ENCODE measurements at regions not wholly inside any gene's neighbourhood (a gene's known extent, or its start where the extent isn't known, plus 50 kb on each side); places are given as distances from the start of the nearest gene placed in this dataset.

DNA sequence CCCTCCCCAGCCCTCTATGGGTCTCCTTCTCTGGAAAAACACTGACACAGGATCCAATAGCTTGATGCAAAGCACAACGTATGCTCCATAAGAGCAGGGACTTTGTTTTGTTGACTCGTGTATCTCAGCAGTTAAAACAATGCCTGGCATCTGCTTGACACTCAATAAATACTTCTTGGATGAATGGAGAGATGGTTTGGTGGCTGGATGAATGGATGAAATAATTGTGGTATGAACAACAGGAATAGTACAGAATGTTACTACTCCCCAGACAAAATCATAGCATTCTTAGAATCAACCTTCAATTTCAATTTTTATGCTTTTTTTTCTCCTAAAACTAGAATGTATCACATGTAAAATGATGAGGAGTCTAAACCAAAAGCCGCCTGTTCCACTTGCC is 57.4 kb downstream of the KCNE4 start:
- no peak overlapping the region for H3K27ac ChIP-seq (ENCODE audit: low read length in 2 of 2)
- H3K79me2 ChIP-seq (ENCODE audit: control insufficient read depth, insufficient read depth, low read length): no peaks in the 10 kb centered on the region
- ATAC-seq (ENCODE audit: low read depth) (no peak), DNase-seq (no peak)
- no peak overlapping the region for H3K9ac ChIP-seq (ENCODE audit: low read length)
- H3K4me1 ChIP-seq (ENCODE audit: control insufficient read depth in 2 of 2, insufficient read depth in 2 of 2, low read length in 2 of 2): no peaks in the 10 kb centered on the region
- no peaks in the 10 kb centered on the region for H4K20me1 ChIP-seq (ENCODE audit: control insufficient read depth, insufficient read depth, low read length, poor library complexity, severe bottlenecking)
- ChIA-PET CTCF (no interaction called here), POLR2A (no interaction called here)
- H3K27me3 ChIP-seq (replicated peaks in 1 of 4; ENCODE audit: control extremely low read depth in 1 of 4, control insufficient read depth in 3 of 4, insufficient read depth in 4 of 4, low read length in 3 of 4): no peaks in the 10 kb centered on the region
- TF ChIP-seq, protein P1, sequence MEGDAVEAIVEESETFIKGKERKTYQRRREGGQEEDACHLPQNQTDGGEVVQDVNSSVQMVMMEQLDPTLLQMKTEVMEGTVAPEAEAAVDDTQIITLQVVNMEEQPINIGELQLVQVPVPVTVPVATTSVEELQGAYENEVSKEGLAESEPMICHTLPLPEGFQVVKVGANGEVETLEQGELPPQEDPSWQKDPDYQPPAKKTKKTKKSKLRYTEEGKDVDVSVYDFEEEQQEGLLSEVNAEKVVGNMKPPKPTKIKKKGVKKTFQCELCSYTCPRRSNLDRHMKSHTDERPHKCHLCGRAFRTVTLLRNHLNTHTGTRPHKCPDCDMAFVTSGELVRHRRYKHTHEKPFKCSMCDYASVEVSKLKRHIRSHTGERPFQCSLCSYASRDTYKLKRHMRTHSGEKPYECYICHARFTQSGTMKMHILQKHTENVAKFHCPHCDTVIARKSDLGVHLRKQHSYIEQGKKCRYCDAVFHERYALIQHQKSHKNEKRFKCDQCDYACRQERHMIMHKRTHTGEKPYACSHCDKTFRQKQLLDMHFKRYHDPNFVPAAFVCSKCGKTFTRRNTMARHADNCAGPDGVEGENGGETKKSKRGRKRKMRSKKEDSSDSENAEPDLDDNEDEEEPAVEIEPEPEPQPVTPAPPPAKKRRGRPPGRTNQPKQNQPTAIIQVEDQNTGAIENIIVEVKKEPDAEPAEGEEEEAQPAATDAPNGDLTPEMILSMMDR (IDR thresholded peaks at IDR 0.05): no peak
- TF ChIP-seq EZH2 (IDR thresholded peaks at IDR 0.05; ENCODE audit: borderline replicate concordance, insufficient read depth, low read depth, low read length, poor library complexity, severe bottlenecking): no peak
- Mint-ChIP-seq H3K27ac (no peak overlapping the region), H3K27me3 (peaks cover 3% of the 10 kb centered on the region), H3K9me3 (ENCODE audit: insufficient read depth) (no peaks in the 10 kb centered on the region), H3K4me3 (no peak overlapping the region), H3K4me1 (no peaks in the 10 kb centered on the region)
- no peaks in the 10 kb centered on the region for H3K9me3 ChIP-seq (ENCODE audit: control extremely low read depth in 1 of 3, control insufficient read depth in 2 of 3, insufficient read depth in 1 of 3, low read length in 2 of 3)
- no peak overlapping the region for H3K4me2 ChIP-seq (replicated peaks; ENCODE audit: low read depth, low read length, poor library complexity, severe bottlenecking)
- no peak overlapping the region for H3K4me3 ChIP-seq (ENCODE audit: control extremely low read depth in 1 of 5, extremely low read depth in 1 of 5, insufficient read depth in 1 of 5, low read depth in 2 of 5, low read length in 4 of 5)
- WGBS (ENCODE audit: insufficient coverage): no CpG with 5 or more reads among the region's 3 CpGs
- no peaks in the 10 kb centered on the region for H3K36me3 ChIP-seq (replicated peaks in 1 of 2; ENCODE audit: control extremely low read depth in 1 of 2, control insufficient read depth in 1 of 2, extremely low read depth in 1 of 2, insufficient read depth in 2 of 2, low read length in 1 of 2)
- no peak overlapping the region for H2AFZ ChIP-seq (ENCODE audit: insufficient read depth, low read depth, low read length, poor library complexity, severe bottlenecking)
- intact Hi-C loops (cut with micrococcal nuclease): no loop called here

DNA sequence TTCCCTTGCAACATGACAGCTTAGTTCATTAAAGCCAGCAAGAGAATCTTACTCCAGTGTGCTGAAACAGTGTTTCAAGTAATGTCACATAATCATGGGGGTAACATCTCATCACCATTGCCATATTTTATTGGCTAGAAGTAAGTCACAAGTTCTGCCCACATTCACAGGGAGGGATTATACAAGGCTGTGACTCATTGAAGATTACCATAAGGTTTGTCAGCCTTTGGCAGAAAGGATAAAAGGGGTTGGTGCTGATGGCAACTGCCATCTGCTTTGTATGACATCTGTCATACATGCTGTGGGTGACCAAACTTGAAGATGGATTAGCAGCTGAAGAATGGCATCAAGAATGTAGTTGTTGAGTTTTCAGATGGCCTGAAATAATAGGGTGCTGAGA is 61.2 kb downstream of the KCNE4 start:
- H3K9me3 ChIP-seq (ENCODE audit: control extremely low read depth in 1 of 3, control insufficient read depth in 2 of 3, insufficient read depth in 1 of 3, low read length in 2 of 3): no peaks in the 10 kb centered on the region
- no peaks in the 10 kb centered on the region for H3K4me1 Mint-ChIP-seq
- no peak overlapping the region for H2AFZ ChIP-seq (ENCODE audit: insufficient read depth, low read depth, low read length, poor library complexity, severe bottlenecking)

More for the DNA sequence above, 61.2 kb downstream of the KCNE4 start:
- Histone ChIP-seq H3K4me3 (ENCODE audit: control extremely low read depth in 1 of 5, extremely low read depth in 1 of 5, insufficient read depth in 1 of 5, low read depth in 2 of 5, low read length in 4 of 5) (no peak overlapping the region), H4K20me1 (ENCODE audit: control insufficient read depth, insufficient read depth, low read length, poor library complexity, severe bottlenecking) (no peaks in the 10 kb centered on the region), H3K36me3 (replicated peaks in 1 of 2; ENCODE audit: control extremely low read depth in 1 of 2, control insufficient read depth in 1 of 2, extremely low read depth in 1 of 2, insufficient read depth in 2 of 2, low read length in 1 of 2) (no peaks in the 10 kb centered on the region), H3K4me1 (ENCODE audit: control insufficient read depth in 2 of 2, insufficient read depth in 2 of 2, low read length in 2 of 2) (no peaks in the 10 kb centered on the region), H3K79me2 (ENCODE audit: control insufficient read depth, insufficient read depth, low read length) (no peaks in the 10 kb centered on the region), H3K9ac (ENCODE audit: low read length) (no peak overlapping the region), H3K27me3 (replicated peaks in 1 of 4; ENCODE audit: control extremely low read depth in 1 of 4, control insufficient read depth in 3 of 4, insufficient read depth in 4 of 4, low read length in 3 of 4) (no peaks in the 10 kb centered on the region), H3K27ac (ENCODE audit: low read length in 2 of 2) (no peak overlapping the region), H3K4me2 (replicated peaks; ENCODE audit: low read depth, low read length, poor library complexity, severe bottlenecking) (no peak overlapping the region)
- peaks cover 3% of the 10 kb centered on the region for H3K27me3 Mint-ChIP-seq
- H3K4me3 Mint-ChIP-seq: no peak overlapping the region
- TF ChIP-seq, protein P1 (IDR thresholded peaks at IDR 0.05): no peak
- no peak for TF ChIP-seq EZH2 (IDR thresholded peaks at IDR 0.05; ENCODE audit: borderline replicate concordance, insufficient read depth, low read depth, low read length, poor library complexity, severe bottlenecking)
- DNase-seq (no peak), ATAC-seq (ENCODE audit: low read depth) (no peak)
- intact Hi-C loops (cut with micrococcal nuclease): no loop called here
- no peak overlapping the region for H3K27ac Mint-ChIP-seq
- CTCF ChIA-PET: no interaction called here
- no peaks in the 10 kb centered on the region for H3K9me3 Mint-ChIP-seq (ENCODE audit: insufficient read depth)
- POLR2A ChIA-PET: no interaction called here

All from B cell (primary cell).